GM12801 (cell line): ENCODE measurements at regions not wholly inside any gene's neighbourhood (a gene's known extent, or its start where the extent isn't known, plus 50 kb on each side); places are given as distances from the start of the nearest gene placed in this dataset.

Source experiments
- TF ChIP-seq, protein P1 (sequence below): IDR thresholded peaks from one replicate; pipeline ENCODE4 v1.5.1; 2011; ENCODE audit warnings: control low read depth; ENCODE audit not compliant: insufficient read length; ENCODE audit errors: extremely low read depth

DNA sequence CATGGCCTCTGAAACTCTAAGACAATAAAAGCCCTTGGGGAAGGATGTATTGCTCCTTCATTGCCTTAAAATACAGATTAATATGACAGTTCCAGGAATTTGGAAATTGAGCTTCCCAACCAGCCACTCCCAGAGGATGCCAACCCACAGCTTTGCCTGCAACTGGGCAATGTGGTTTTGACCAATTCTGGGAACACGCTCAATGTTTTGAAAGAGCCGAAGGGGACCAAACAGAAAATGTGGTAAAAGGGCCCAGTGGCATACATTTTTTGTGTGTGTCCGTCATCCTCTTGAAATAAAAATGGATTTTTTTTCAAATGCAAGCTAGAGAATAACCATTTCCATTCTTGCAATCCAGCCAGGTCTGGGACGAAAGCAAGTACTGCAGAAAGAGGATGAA, 88.3 kb upstream of the PLEKHG7 start:
- TF ChIP-seq, protein P1, sequence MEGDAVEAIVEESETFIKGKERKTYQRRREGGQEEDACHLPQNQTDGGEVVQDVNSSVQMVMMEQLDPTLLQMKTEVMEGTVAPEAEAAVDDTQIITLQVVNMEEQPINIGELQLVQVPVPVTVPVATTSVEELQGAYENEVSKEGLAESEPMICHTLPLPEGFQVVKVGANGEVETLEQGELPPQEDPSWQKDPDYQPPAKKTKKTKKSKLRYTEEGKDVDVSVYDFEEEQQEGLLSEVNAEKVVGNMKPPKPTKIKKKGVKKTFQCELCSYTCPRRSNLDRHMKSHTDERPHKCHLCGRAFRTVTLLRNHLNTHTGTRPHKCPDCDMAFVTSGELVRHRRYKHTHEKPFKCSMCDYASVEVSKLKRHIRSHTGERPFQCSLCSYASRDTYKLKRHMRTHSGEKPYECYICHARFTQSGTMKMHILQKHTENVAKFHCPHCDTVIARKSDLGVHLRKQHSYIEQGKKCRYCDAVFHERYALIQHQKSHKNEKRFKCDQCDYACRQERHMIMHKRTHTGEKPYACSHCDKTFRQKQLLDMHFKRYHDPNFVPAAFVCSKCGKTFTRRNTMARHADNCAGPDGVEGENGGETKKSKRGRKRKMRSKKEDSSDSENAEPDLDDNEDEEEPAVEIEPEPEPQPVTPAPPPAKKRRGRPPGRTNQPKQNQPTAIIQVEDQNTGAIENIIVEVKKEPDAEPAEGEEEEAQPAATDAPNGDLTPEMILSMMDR, result no peak

DNA sequence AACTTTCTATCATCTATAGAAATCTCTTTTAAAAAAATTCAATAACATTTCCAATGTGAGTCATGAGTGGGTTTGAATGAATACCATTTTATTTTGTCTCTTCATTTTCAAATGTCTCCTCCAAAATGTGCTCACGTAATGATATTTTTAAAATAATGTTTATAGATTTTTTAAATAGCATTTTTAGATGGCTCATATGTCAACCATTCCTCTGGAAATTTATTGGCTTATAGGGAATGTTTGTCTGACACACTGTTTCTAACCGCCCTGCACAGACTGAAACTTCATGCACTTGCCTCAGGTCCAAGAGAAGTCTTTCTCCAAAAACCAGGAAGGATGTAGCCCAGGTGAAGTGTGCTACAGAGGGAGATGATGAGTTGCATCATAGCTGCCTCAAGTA, 88.8 kb upstream of the PLEKHG7 start:
- TF ChIP-seq, protein P1, result no peak

DNA sequence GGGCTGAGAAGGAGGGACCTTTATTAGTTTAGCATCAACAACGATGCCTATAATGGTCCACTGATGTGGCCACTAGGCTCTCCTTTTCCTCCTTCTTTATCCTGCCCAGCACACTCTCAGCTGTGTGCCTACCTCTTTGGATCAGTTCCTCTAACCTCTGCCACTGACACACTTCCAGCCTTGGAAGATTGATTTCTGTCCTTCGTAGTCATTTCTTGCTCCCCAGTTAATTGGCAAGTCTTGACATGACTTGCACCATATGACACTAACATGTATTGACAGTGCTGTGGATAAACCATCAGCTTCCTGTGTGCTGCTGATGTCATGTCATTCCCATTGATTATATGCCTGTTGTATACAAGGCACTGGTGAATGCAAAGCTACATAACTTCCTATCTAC, 90.2 kb upstream of the PLEKHG7 start:
- TF ChIP-seq, protein P1, result no peak

DNA sequence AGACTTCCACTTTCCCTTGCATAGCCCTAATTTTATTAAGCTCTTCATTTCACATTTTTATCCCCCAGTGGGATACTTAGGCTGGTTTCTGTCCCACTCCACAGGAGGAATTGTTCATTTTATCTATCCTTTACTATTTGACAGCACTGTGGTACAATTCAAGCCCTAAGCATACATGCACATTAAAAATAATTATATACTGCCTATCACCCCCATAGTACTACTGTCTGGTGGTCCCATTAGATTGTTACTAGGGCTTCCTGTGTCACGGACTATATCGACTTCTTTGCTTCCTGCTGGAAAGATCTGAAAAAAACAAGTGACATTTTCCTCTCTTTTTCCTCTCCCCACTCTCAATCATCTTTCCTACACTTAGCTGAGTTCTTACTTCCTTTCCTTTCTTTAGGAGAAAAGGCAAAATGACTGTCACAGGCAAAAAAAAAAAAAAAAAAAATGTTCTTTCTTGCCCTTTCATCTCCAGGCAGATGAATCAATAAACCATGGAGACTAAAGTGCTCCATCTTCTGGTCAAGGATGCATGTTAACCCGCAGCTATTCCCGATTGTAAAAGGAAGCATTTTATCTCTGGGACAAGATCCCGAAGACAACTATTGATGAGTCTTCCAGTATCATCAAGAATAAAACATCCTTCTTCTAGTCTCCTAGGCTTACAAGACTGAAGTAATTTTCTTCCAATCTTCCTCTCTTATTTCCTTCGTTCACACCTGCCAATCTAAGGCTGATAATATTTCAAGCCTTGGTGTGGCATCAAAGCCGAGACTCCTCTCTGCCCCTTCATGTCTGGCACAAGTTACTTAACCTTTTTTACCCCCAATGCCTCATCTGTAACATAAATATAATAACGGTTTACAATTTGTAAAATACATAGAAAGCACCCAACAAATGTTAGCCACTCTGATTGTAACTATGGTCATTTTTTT, 94.4 kb upstream of the PLEKHG7 start:
- TF ChIP-seq, protein P1, result no peak

DNA sequence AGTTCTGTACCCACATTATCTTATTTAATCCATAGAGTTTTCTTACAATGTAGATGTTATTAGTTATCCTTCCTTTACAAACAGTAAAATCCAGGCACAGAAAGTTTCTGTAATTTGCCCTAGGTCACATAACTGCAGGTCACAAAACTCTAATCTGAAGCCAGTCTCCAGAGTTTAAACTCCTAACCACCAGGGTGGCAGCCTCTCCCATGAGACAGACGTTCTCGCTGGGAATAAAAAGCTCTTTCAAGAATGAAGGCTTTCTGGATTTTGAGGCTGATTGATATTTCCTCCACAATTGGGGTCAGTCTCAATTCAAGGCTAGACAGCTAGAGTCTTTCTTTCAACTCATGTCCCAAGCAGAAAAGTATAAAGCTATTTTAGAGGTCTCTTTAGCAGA, 95.8 kb upstream of the PLEKHG7 start:
- TF ChIP-seq, protein P1, result no peak

DNA sequence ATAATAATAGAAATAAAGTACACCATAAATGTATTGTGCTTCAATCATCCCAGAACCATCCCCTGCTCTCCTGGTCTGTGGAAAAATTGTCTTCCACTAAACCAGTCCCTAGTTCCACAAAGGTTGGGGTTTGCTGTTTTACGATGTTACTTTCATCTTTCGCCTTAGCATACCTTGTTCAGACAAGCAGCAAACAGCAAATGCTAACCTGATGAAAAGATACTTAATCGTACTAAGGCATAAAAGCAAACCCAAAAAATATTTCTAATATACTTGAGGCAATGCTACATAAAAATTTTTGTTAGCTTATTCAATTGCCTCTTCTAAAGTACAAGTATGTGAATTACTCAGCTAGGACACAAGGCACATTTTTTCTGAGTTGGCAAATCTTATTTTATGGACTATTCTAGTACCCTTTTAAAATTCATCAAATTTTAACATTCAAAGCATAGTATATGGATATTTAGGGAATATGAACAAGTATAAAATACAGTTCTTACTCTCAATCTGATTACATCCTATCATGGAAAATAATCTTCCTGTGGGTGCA, 97.1 kb upstream of the PLEKHG7 start:
- TF ChIP-seq, protein P1, result no peak

DNA sequence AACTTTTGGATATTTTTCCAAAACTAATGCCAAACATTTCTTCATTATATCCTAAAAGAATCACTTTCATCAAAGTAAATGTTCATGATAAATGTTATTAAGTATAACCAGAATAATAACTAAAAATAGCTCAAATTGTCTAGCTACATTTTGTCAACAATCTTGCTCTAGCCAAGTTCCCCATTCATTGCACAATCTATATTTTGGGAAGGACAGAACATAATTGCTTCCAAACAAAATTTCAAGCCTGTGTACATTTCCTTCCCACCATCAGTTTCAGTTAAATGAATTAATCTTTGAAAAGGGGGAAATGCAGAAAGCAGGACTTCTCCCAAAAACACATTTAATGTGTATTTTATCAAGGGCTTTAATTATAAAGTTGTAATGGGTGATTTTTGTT, 98.0 kb upstream of the PLEKHG7 start:
- TF ChIP-seq, protein P1, result no peak
